CD14-positive monocyte (primary cell): ENCODE measurements at regions not wholly inside any gene's neighbourhood (a gene's known extent, or its start where the extent isn't known, plus 50 kb on each side); places are given as distances from the start of the nearest gene placed in this dataset.

Source experiments
- DNase-seq, 3 donors: peaks; one replicate each; pipeline ENCODE4 v3.0.0-alpha.2; 2011 to 2022
- H2AFZ ChIP-seq: 2 replicates; pipeline ENCODE4 v1.6.0; 2012; ENCODE audit warnings: mild to moderate bottlenecking, low read depth, low read length, inconsistent platforms; ENCODE audit not compliant: insufficient read depth, poor library complexity, severe bottlenecking
- H3K27ac ChIP-seq, 2 donors: 1 replicate in 1 of 2; 2 replicates in 1 of 2; pipeline ENCODE4 v1.5.1; 2012 to 2013; ENCODE audit warnings: low read length in 2 of 2, control low read depth in 1 of 2, inconsistent platforms in 1 of 2, low read depth in 1 of 2, mild to moderate bottlenecking in 1 of 2
- H3K27me3 ChIP-seq, 2 donors: one replicate each; pipeline versions ENCODE4 v1.6.0 to v1.6.1; 2011 to 2013; ENCODE audit warnings: low read length in 2 of 2; ENCODE audit not compliant: control insufficient read depth in 2 of 2, insufficient read depth in 2 of 2
- H3K36me3 ChIP-seq, 2 donors: replicated peaks in 1 of 2; 1 replicate in 1 of 2; 2 replicates in 1 of 2; pipeline versions ENCODE4 v1.5.1 to v1.6.1; 2012 to 2013; ENCODE audit warnings: low read length in 2 of 2, control low read depth in 1 of 2, inconsistent platforms in 1 of 2, mild to moderate bottlenecking in 1 of 2; ENCODE audit not compliant: insufficient read depth in 2 of 2, control insufficient read depth in 1 of 2
- H3K4me1 ChIP-seq, 2 donors: 1 replicate in 1 of 2; 2 replicates in 1 of 2; pipeline versions ENCODE4 v1.5.1 to v1.6.1; 2012 to 2013; ENCODE audit warnings: low read length in 2 of 2, control low read depth in 1 of 2, inconsistent platforms in 1 of 2, mild to moderate bottlenecking in 1 of 2, moderate library complexity in 1 of 2; ENCODE audit not compliant: insufficient read depth in 2 of 2, control insufficient read depth in 1 of 2
- H3K4me2 ChIP-seq: replicated peaks from 2 replicates; pipeline ENCODE3; 2012; ENCODE audit warnings: low read length, moderate library complexity, mild to moderate bottlenecking; ENCODE audit not compliant: poor library complexity, severe bottlenecking; ENCODE audit errors: extremely low read depth
- H3K4me3 ChIP-seq, 3 experiments: fragments of 200-600 bp in 1 of 3; sonication (generic) in 1 of 3; replicated peaks in 1 of 3; 1 replicate in 2 of 3; 2 replicates in 1 of 3; pipeline ENCODE4 v1.5.1; 2011 to 2013; ENCODE audit warnings: low read length in 3 of 3, mild to moderate bottlenecking in 3 of 3, control low read depth in 2 of 3, low read depth in 2 of 3, inconsistent platforms in 1 of 3, moderate library complexity in 1 of 3
- H3K79me2 ChIP-seq: 2 replicates; pipeline ENCODE4 v1.6.0; 2012; ENCODE audit warnings: mild to moderate bottlenecking, control low read depth, inconsistent platforms, low read length, moderate library complexity; ENCODE audit not compliant: insufficient read depth
- H3K9ac ChIP-seq: 2 replicates; pipeline ENCODE4 v1.6.0; 2017; ENCODE audit warnings: low read length, mild to moderate bottlenecking; ENCODE audit not compliant: insufficient read depth, poor library complexity, severe bottlenecking
- H3K9me3 ChIP-seq, 2 donors: replicated peaks in 1 of 2; 1 replicate in 1 of 2; 2 replicates in 1 of 2; pipeline versions ENCODE4 v1.5.1 to v1.6.1; 2012 to 2013; ENCODE audit warnings: low read length in 2 of 2, control low read depth in 1 of 2; ENCODE audit not compliant: control insufficient read depth in 1 of 2, insufficient read depth in 1 of 2
- H4K20me1 ChIP-seq: 2 replicates; pipeline ENCODE4 v1.6.0; 2012; ENCODE audit warnings: mild to moderate bottlenecking, low read length, control low read depth, moderate library complexity; ENCODE audit not compliant: insufficient read depth
- H3K27ac Mint-ChIP-seq, 7 donors: one replicate each; pipeline ENCODE4 v1.8.0; 2020; ENCODE audit warnings: mild to moderate bottlenecking in 7 of 7, mixed read lengths in 7 of 7, moderate library complexity in 6 of 7, inconsistent platforms in 2 of 7
- H3K27me3 Mint-ChIP-seq, 3 donors: one replicate each; pipeline ENCODE4 v1.8.0; 2021 to 2022; ENCODE audit warnings: low read depth in 3 of 3, mild to moderate bottlenecking in 3 of 3, mixed read lengths in 3 of 3, moderate library complexity in 3 of 3, inconsistent platforms in 1 of 3
- H3K36me3 Mint-ChIP-seq, 2 donors: one replicate each; pipeline ENCODE4 v1.8.0; 2020; ENCODE audit warnings: mixed read lengths in 2 of 2, inconsistent platforms in 1 of 2, mild to moderate bottlenecking in 1 of 2
- H3K4me1 Mint-ChIP-seq: one replicate; pipeline ENCODE4 v1.8.0; 2020; ENCODE audit warnings: mild to moderate bottlenecking, mixed read lengths
- H3K4me3 Mint-ChIP-seq, 2 donors: one replicate each; pipeline ENCODE4 v1.8.0; 2020; ENCODE audit warnings: mild to moderate bottlenecking in 2 of 2, mixed read lengths in 2 of 2, moderate library complexity in 1 of 2
- H3K9me3 Mint-ChIP-seq, 7 donors: one replicate each; pipeline ENCODE4 v1.8.0; 2020 to 2022; ENCODE audit warnings: mixed read lengths in 7 of 7, mild to moderate bottlenecking in 6 of 7, moderate library complexity in 6 of 7, inconsistent platforms in 2 of 7
- WGBS: methylation state at CpG from one replicate; pipeline ENCODE4 v1.1.5; 2013; ENCODE audit warnings: missing lambda C conversion rate; ENCODE audit not compliant: insufficient coverage; 5-methylcytosine and 5-hydroxymethylcytosine counted together
- intact Hi-C, 2 donors: fragments of 100-400 bp; cut with micrococcal nuclease; formaldehyde crosslinking; loops; one replicate each; pipeline versions ENCODE4 v1.15.0 to v1.15.1; 2023
- TF ChIP-seq, protein P1 (sequence below): fragments of 200-600 bp; IDR thresholded peaks from one replicate; pipeline ENCODE4 v1.8.0; 2022; ENCODE audit warnings: antibody characterized with exemption, mild to moderate bottlenecking

DNA sequence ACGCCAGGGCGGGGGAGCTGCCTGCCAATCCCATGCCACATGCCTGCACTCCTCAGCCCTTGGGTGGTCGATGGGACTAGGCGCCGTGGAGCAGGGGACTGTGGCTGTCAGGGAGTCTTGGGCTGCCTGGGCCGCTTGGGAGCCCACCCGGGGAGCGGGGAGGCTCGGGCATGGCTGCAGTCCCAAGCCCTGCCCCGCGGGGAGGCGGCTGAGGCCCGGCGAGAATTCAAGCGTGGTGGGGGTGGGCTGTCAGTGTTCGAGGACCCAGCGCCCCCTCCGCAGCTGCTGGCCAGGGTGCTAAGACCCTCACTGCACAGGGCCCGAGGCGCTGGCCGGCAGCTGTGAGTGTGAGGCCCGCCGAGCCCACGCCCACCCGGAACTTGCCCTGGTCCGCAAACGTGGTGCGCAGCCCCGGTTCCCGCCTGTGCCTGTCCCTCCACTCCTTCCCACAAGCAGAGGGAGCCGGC, 83.2 kb upstream of the DMRTA1 start:
- Mint-ChIP-seq H3K9me3 (peaks cover 2 to 12% (median 9%) of the 10 kb centered on the region in 7 donors), H3K4me3 (no peak overlapping the region), H3K36me3 (no peaks in the 10 kb centered on the region), H3K4me1 (no peaks in the 10 kb centered on the region), H3K27ac (no peak overlapping the region), H3K27me3 (peaks cover 0 to 2% (median 1%) of the 10 kb centered on the region in 3 donors)
- Histone ChIP-seq H3K9ac (no peak overlapping the region), H3K4me2 (no peak overlapping the region), H3K79me2 (no peaks in the 10 kb centered on the region), H3K27ac (no peak overlapping the region), H2AFZ (no peak overlapping the region), H3K27me3 (no peaks in the 10 kb centered on the region), H3K4me3 (no peak overlapping the region), H3K36me3 (no peaks in the 10 kb centered on the region), H3K4me1 (no peaks in the 10 kb centered on the region), H4K20me1 (no peaks in the 10 kb centered on the region), H3K9me3 (peaks cover 13 to 19% of the 10 kb centered on the region in 2 donors)
- peak in 1 of 3 donors; percentile 1 for DNase-seq
- WGBS = 97% methylated on average over 21 of the region's 31 CpGs
- TF ChIP-seq, protein P1, sequence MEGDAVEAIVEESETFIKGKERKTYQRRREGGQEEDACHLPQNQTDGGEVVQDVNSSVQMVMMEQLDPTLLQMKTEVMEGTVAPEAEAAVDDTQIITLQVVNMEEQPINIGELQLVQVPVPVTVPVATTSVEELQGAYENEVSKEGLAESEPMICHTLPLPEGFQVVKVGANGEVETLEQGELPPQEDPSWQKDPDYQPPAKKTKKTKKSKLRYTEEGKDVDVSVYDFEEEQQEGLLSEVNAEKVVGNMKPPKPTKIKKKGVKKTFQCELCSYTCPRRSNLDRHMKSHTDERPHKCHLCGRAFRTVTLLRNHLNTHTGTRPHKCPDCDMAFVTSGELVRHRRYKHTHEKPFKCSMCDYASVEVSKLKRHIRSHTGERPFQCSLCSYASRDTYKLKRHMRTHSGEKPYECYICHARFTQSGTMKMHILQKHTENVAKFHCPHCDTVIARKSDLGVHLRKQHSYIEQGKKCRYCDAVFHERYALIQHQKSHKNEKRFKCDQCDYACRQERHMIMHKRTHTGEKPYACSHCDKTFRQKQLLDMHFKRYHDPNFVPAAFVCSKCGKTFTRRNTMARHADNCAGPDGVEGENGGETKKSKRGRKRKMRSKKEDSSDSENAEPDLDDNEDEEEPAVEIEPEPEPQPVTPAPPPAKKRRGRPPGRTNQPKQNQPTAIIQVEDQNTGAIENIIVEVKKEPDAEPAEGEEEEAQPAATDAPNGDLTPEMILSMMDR = no peak
- intact Hi-C loops = no loop called here

DNA sequence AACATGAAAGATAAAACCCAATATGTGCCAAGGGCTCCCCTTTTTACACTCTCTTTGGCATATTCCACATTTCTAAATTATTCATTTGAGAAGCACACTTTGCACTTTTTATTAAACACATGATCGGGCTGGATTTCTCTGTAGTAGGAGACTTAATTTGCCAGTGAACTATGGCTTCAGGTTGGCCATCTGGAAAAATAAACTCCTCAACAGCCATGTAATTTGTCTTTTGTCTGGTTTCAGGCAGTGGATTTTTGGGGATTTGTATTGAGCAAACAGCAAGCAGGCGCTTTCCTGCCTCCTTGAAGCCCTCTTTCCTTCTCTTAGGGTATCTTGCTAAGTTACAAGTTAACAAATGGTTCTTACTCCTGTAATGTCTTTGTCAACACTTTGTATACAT, 73.0 kb upstream of the DMRTA1 start:
- Mint-ChIP-seq H3K4me1 (no peaks in the 10 kb centered on the region), H3K27me3 (peaks cover 0 to 3% (median 0%) of the 10 kb centered on the region in 3 donors), H3K4me3 (no peak overlapping the region), H3K9me3 (peaks cover 0 to 3% (median 0%) of the 10 kb centered on the region in 7 donors), H3K27ac (no peak overlapping the region), H3K36me3 (no peaks in the 10 kb centered on the region)
- WGBS = 100% methylated on average over 1 of the region's 2 CpGs
- Histone ChIP-seq H3K4me2 (no peak overlapping the region), H2AFZ (no peak overlapping the region), H4K20me1 (no peaks in the 10 kb centered on the region), H3K9ac (no peak overlapping the region), H3K79me2 (no peaks in the 10 kb centered on the region), H3K36me3 (no peaks in the 10 kb centered on the region), H3K27ac (no peak overlapping the region), H3K4me1 (no peaks in the 10 kb centered on the region), H3K27me3 (no peaks in the 10 kb centered on the region), H3K9me3 (no peaks in the 10 kb centered on the region), H3K4me3 (no peak overlapping the region)
- no peak for DNase-seq
- TF ChIP-seq, protein P1 = no peak
- intact Hi-C loops = no loop called here
